Smooth muscle cell (in vitro differentiated cells): ENCODE measurements at regions not wholly inside any gene's neighbourhood (a gene's known extent, or its start where the extent isn't known, plus 50 kb on each side); places are given as distances from the start of the nearest gene placed in this dataset.

ENCODE experiments used
- DNase-seq: peaks from one replicate; lab custom pipeline; 2025; ENCODE audit not compliant: unreplicated experiment; lab: John Stamatoyannopoulos, UW
- H2AFZ ChIP-seq: fragments of 200-600 bp; sonication (generic); 2 replicates; pipeline ENCODE4 v1.6.0; 2016; ENCODE audit warnings: antibody characterized with exemption, low read depth, mild to moderate bottlenecking
- H3F3A ChIP-seq: fragments of 200-600 bp; sonication (generic); 2 replicates; pipeline ENCODE4 v1.6.0; 2017; ENCODE audit warnings: antibody characterized with exemption, low read depth
- H3K27ac ChIP-seq: fragments of 200-600 bp; sonication (generic); 2 replicates; pipeline ENCODE4 v1.5.1; 2016; ENCODE audit warnings: low read depth, mild to moderate bottlenecking
- H3K27me3 ChIP-seq: fragments of 200-600 bp; sonication (generic); 2 replicates; pipeline ENCODE4 v1.6.1; 2016; ENCODE audit warnings: low read depth, mild to moderate bottlenecking
- H3K36me3 ChIP-seq: fragments of 200-600 bp; sonication (generic); 2 replicates; pipeline ENCODE4 v1.5.1; 2016; ENCODE audit warnings: low read depth
- H3K4me1 ChIP-seq: fragments of 200-600 bp; sonication (generic); 2 replicates; pipeline ENCODE4 v1.5.1; 2016; ENCODE audit warnings: low read depth
- H3K4me2 ChIP-seq: fragments of 200-600 bp; sonication (generic); 2 replicates; pipeline ENCODE4 v1.6.0; 2016; ENCODE audit warnings: mild to moderate bottlenecking
- H3K4me3 ChIP-seq: fragments of 200-600 bp; sonication (generic); 2 replicates; pipeline ENCODE4 v1.5.1; 2016; ENCODE audit warnings: mild to moderate bottlenecking
- H3K79me2 ChIP-seq: fragments of 200-600 bp; sonication (generic); 2 replicates; pipeline ENCODE4 v1.6.0; 2016; ENCODE audit warnings: low read depth, mild to moderate bottlenecking
- H3K9ac ChIP-seq: fragments of 200-600 bp; sonication (generic); 2 replicates; pipeline ENCODE4 v1.6.0; 2016; ENCODE audit warnings: low read depth
- H3K9me3 ChIP-seq: fragments of 200-600 bp; sonication (generic); replicated peaks from 2 replicates; pipeline ENCODE4 v1.5.1; 2016; ENCODE audit warnings: low read depth
- H4K20me1 ChIP-seq: fragments of 200-600 bp; sonication (generic); 2 replicates; pipeline ENCODE4 v1.6.0; 2016; ENCODE audit warnings: low read depth
- WGBS: methylation state at CpG from one replicate; pipeline ENCODE4 v1.1.7; 2016; ENCODE audit warnings: low lambda C conversion rate; 5-methylcytosine and 5-hydroxymethylcytosine counted together
- TF ChIP-seq, protein P1 (sequence below): fragments of 200-600 bp; sonication (generic); IDR thresholded peaks from 2 replicates; pipeline ENCODE4 v1.5.1; 2017; ENCODE audit warnings: borderline replicate concordance, mild to moderate bottlenecking, antibody characterized with exemption; ENCODE audit not compliant: insufficient read depth, poor library complexity, severe bottlenecking

GRCh38 chr4:4778554-4778953 lies 80.9 kb upstream of the MSX1 start:
- WGBS: 76% methylated on average over 4 of the region's 4 CpGs
- Histone ChIP-seq H3K36me3 (no peaks in the 10 kb centered on the region), H3K4me3 (no peak overlapping the region), H3K27ac (no peak overlapping the region), H3F3A (peaks cover 10% of the 10 kb centered on the region), H4K20me1 (no peaks in the 10 kb centered on the region), H3K4me1 (no peaks in the 10 kb centered on the region), H3K9ac (no peak overlapping the region), H2AFZ (no peak overlapping the region), H3K79me2 (no peaks in the 10 kb centered on the region), H3K4me2 (no peak overlapping the region), H3K27me3 (no peaks in the 10 kb centered on the region), H3K9me3 (no peaks in the 10 kb centered on the region)
- DNase-seq: no peak
- TF ChIP-seq, protein P1, sequence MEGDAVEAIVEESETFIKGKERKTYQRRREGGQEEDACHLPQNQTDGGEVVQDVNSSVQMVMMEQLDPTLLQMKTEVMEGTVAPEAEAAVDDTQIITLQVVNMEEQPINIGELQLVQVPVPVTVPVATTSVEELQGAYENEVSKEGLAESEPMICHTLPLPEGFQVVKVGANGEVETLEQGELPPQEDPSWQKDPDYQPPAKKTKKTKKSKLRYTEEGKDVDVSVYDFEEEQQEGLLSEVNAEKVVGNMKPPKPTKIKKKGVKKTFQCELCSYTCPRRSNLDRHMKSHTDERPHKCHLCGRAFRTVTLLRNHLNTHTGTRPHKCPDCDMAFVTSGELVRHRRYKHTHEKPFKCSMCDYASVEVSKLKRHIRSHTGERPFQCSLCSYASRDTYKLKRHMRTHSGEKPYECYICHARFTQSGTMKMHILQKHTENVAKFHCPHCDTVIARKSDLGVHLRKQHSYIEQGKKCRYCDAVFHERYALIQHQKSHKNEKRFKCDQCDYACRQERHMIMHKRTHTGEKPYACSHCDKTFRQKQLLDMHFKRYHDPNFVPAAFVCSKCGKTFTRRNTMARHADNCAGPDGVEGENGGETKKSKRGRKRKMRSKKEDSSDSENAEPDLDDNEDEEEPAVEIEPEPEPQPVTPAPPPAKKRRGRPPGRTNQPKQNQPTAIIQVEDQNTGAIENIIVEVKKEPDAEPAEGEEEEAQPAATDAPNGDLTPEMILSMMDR: no peak

- DNase-seq: no peak
- Histone ChIP-seq H4K20me1 (no peaks in the 10 kb centered on the region), H3K36me3 (no peaks in the 10 kb centered on the region), H3K4me1 (no peaks in the 10 kb centered on the region), H3K9me3 (no peaks in the 10 kb centered on the region), H3K4me3 (no peak overlapping the region), H3K27ac (no peak overlapping the region), H3K9ac (no peak overlapping the region), H3F3A (peaks cover 7% of the 10 kb centered on the region), H3K79me2 (no peaks in the 10 kb centered on the region), H3K4me2 (no peak overlapping the region), H3K27me3 (no peaks in the 10 kb centered on the region), H2AFZ (no peak overlapping the region)
- WGBS: 93% methylated on average over 7 of the region's 7 CpGs
- TF ChIP-seq, protein P1: no peak
These were observed 82.5 kb upstream of the MSX1 start for GRCh38 chr4:4776934-4777333.

DNA sequence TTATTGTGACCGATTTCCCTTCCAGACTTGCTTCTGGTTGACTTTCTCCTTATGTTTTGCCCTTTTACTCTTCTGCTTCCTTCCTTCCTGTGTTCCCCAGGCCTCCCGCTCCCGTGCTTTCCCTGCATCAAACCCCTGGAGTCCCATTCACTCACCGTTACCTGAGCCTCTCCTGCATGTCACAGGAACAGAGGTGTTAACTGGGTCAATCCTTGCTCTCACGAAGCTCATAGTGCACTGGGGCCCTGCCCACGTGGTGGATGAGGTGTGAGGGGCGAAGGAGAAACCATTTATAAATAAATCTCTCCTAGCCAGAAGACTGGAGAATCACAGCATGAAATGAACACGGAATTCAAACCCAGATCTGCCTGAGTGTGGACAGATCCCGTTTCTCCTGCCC lies 83.1 kb upstream of the MSX1 start:
- H2AFZ ChIP-seq: no peak overlapping the region
- no peaks in the 10 kb centered on the region for H3K9me3 ChIP-seq
- no peaks in the 10 kb centered on the region for H3K27me3 ChIP-seq
- H3K36me3 ChIP-seq: no peaks in the 10 kb centered on the region
- no peak overlapping the region for H3K9ac ChIP-seq
- H3K4me1 ChIP-seq: no peaks in the 10 kb centered on the region
- H3K4me2 ChIP-seq: no peak overlapping the region
- no peaks in the 10 kb centered on the region for H3K79me2 ChIP-seq
- H3F3A ChIP-seq: peaks cover under 1% of the 10 kb centered on the region
- TF ChIP-seq, protein P1: no peak
- no peak overlapping the region for H3K27ac ChIP-seq
- H3K4me3 ChIP-seq: no peak overlapping the region
- 85% methylated on average over 9 of the region's 9 CpGs for WGBS
- DNase-seq: no peak
- no peaks in the 10 kb centered on the region for H4K20me1 ChIP-seq

GRCh38 chr4:4775493-4776004 lies 83.9 kb upstream of the MSX1 start:
- H3K27ac ChIP-seq: no peak overlapping the region
- H3K9ac ChIP-seq: no peak overlapping the region
- H2AFZ ChIP-seq: no peak overlapping the region
- no peaks in the 10 kb centered on the region for H4K20me1 ChIP-seq
- no peak overlapping the region for H3K4me2 ChIP-seq
- H3K27me3 ChIP-seq: no peaks in the 10 kb centered on the region
- no peaks in the 10 kb centered on the region for H3K36me3 ChIP-seq
- TF ChIP-seq, protein P1: no peak
- DNase-seq: no peak
- H3K4me1 ChIP-seq: no peaks in the 10 kb centered on the region
- no peaks in the 10 kb centered on the region for H3K79me2 ChIP-seq
- H3K9me3 ChIP-seq: no peaks in the 10 kb centered on the region
- H3F3A ChIP-seq: no peaks in the 10 kb centered on the region
- H3K4me3 ChIP-seq: no peak overlapping the region
- WGBS: 87% methylated on average over 10 of the region's 10 CpGs
